K562 (cell line): ENCODE measurements at regions not wholly inside any gene's neighbourhood (a gene's known extent, or its start where the extent isn't known, plus 50 kb on each side); places are given as distances from the start of the nearest gene placed in this dataset.

Experiments
- ATAC-seq: fragments of 200-7000 bp; cut with Tn5 transposase; 3 replicates; pipeline ENCODE4 v1.9.1; 2020; ENCODE audit warnings: moderate library complexity
- BruUV-seq: library from RNA; stranded (reverse); fragments of 400-500 nt; replicated peaks from 2 replicates; lab custom pipeline; 2021; lab: Mats Ljungman, UMichigan
- CTCF ChIA-PET: fragments of 300-600 bp; formaldehyde crosslinking; extraction: SDS; loops from one replicate; lab custom pipeline; 2021; ENCODE audit warnings: low intra/inter-chr PET ratio; lab: Yijun Ruan, JAX
- POLR2A ChIA-PET: fragments of 300-600, 350-650 bp; sonication (Branson Sonifier 250); formaldehyde crosslinking; extraction: SDS; loops from one replicate; lab custom pipeline; 2021; ENCODE audit warnings: antibody characterized with exemption, inconsistent platforms; lab: Yijun Ruan, JAX
- DNase-seq, 4 experiments: peaks; one replicate each; pipeline versions ENCODE4 v3.0.0 to v3.0.0-alpha.2; 2011 to 2018; ENCODE audit warnings: low spot score in 3 of 4, mixed read lengths in 3 of 4; ENCODE audit errors: extremely low read depth in 1 of 4
- FAIRE-seq: peaks from 2 replicates; lab custom pipeline; 2011; peaks lifted over from hg19 to GRCh38; lab: Jason Lieb, UNC
- H2AFZ ChIP-seq: 2 replicates; pipeline ENCODE4 v1.6.0; 2011; ENCODE audit warnings: low read depth, low read length, control low read depth, inconsistent platforms
- H3K27ac ChIP-seq: fragments of 200-600 bp; 3 replicates; pipeline ENCODE4 v1.8.0; 2011; ENCODE audit warnings: low read depth, mild to moderate bottlenecking, control low read depth, inconsistent platforms, low read length, moderate library complexity, mixed read lengths; ENCODE audit errors: extremely low read depth
- H3K27me3 ChIP-seq, 2 experiments: fragments of 300-600 bp in 1 of 2; 2 replicates in 1 of 2; 3 replicates in 1 of 2; pipeline versions ENCODE4 v1.6.0 to v1.8.0; 2011; ENCODE audit warnings: inconsistent platforms in 2 of 2, low read length in 2 of 2, mild to moderate bottlenecking in 1 of 2, mixed read lengths in 1 of 2, moderate library complexity in 1 of 2; ENCODE audit not compliant: control insufficient read depth in 2 of 2, insufficient read depth in 2 of 2
- H3K36me3 ChIP-seq: fragments of 300-600 bp; 3 replicates; pipeline ENCODE4 v1.8.0; 2011; ENCODE audit warnings: mild to moderate bottlenecking, low read length, inconsistent platforms; ENCODE audit not compliant: control insufficient read depth, insufficient read depth
- H3K4me1 ChIP-seq, 2 experiments: fragments of 200-600 bp in 1 of 2; replicated peaks in 1 of 2; 2 replicates in 1 of 2; 3 replicates in 1 of 2; pipeline versions ENCODE4 v1.5.1 to v1.8.0; 2011; ENCODE audit warnings: inconsistent platforms in 2 of 2, low read length in 2 of 2, mild to moderate bottlenecking in 1 of 2, mixed read lengths in 1 of 2, moderate library complexity in 1 of 2; ENCODE audit not compliant: control insufficient read depth in 2 of 2, insufficient read depth in 2 of 2
- H3K4me2 ChIP-seq: 2 replicates; pipeline ENCODE4 v1.6.1; 2011; ENCODE audit warnings: low read length, control low read depth, inconsistent platforms, mixed read lengths; ENCODE audit not compliant: insufficient read depth
- H3K4me3 ChIP-seq: fragments of 200-600 bp; sonication (generic), shearing (Covaris generic); 2 replicates; pipeline ENCODE4 v1.5.1; 2016; ENCODE audit warnings: control low read depth, inconsistent platforms
- H3K79me2 ChIP-seq: fragments of 200-600 bp; 3 replicates; pipeline ENCODE4 v1.8.0; 2011; ENCODE audit warnings: low read length, inconsistent platforms; ENCODE audit not compliant: control insufficient read depth, insufficient read depth
- H3K9ac ChIP-seq, 2 experiments: 2 replicates each; pipeline versions ENCODE4 v1.6.0 to v1.6.1; 2011; ENCODE audit warnings: low read depth in 2 of 2, low read length in 2 of 2, control low read depth in 1 of 2, inconsistent platforms in 1 of 2, mild to moderate bottlenecking in 1 of 2, mixed read lengths in 1 of 2; ENCODE audit not compliant: insufficient read depth in 1 of 2
- H3K9me1 ChIP-seq: one replicate; pipeline ENCODE4 v1.6.0; 2011; ENCODE audit warnings: inconsistent platforms, mild to moderate bottlenecking, low read length, moderate library complexity; ENCODE audit not compliant: control insufficient read depth, insufficient read depth
- H3K9me3 ChIP-seq: replicated peaks from 2 replicates; pipeline ENCODE4 v1.5.1; 2011; ENCODE audit warnings: low read depth, low read length, inconsistent platforms; ENCODE audit not compliant: control insufficient read depth, insufficient read depth
- H4K20me1 ChIP-seq: replicated peaks from 2 replicates; pipeline ENCODE4 v1.6.1; 2011; ENCODE audit warnings: low read length, inconsistent platforms, mixed read lengths; ENCODE audit not compliant: control insufficient read depth, insufficient read depth
- ARID1B ChIP-seq: fragments of 450-650 bp; IDR thresholded peaks from 2 replicates; pipeline ENCODE4 v1.6.1; 2016; ENCODE audit warnings: antibody characterized with exemption, mild to moderate bottlenecking, inconsistent platforms
- DDX20 ChIP-seq: fragments of 450-650 bp; IDR thresholded peaks from 2 replicates; pipeline ENCODE4 v1.6.1; 2016; ENCODE audit warnings: missing genetic modification characterization, low read depth, mild to moderate bottlenecking, missing compliant biosample characterization, moderate library complexity
- DNMT1 ChIP-seq: fragments of 450-650 bp; IDR thresholded peaks from 2 replicates; pipeline ENCODE4 v1.6.1; 2016; ENCODE audit warnings: antibody characterized with exemption, mild to moderate bottlenecking
- HIVEP1 ChIP-seq: fragments of 250-450 bp; sonication (Bioruptor Pico); IDR thresholded peaks from 2 replicates; pipeline ENCODE4 v1.4.0; 2020; ENCODE audit warnings: mild to moderate bottlenecking
- HNRNPK ChIP-seq: fragments of 200-400 bp; formaldehyde crosslinking; IDR thresholded peaks from one replicate; pipeline ENCODE4 v1.6.1; 2018; ENCODE audit warnings: mild to moderate bottlenecking, low read depth, low read length; ENCODE audit not compliant: poor library complexity, severe bottlenecking
- KHSRP ChIP-seq: fragments of 450-650 bp; IDR thresholded peaks from 2 replicates; pipeline ENCODE4 v1.6.1; 2017
- MAFG ChIP-seq: fragments of 450-650 bp; conservative IDR thresholded peaks from 2 replicates; pipeline ENCODE4 v1.6.1; 2016; ENCODE audit warnings: missing genetic modification characterization, missing compliant biosample characterization
- NR1H2 ChIP-seq: sonication (generic); formaldehyde crosslinking; IDR thresholded peaks from 2 replicates; pipeline ENCODE4 v1.4.0; 2020; ENCODE audit warnings: mild to moderate bottlenecking, missing genetic modification reagents
- ZC3H8 ChIP-seq: fragments of 450-650 bp; IDR thresholded peaks from 2 replicates; pipeline ENCODE4 v1.6.1; 2017
- ZFP1 ChIP-seq: fragments of 450-650 bp; formaldehyde crosslinking; IDR thresholded peaks from 2 replicates; pipeline ENCODE4 v1.4.0; 2020; ENCODE audit warnings: mild to moderate bottlenecking, mixed read lengths
- ZFP30 ChIP-seq: fragments of 250-450 bp; sonication (Bioruptor Pico); IDR thresholded peaks from 2 replicates; pipeline ENCODE4 v1.8.0; 2022; ENCODE audit warnings: moderate library complexity, mild to moderate bottlenecking, inconsistent platforms, borderline replicate concordance
- ZKSCAN1 ChIP-seq: fragments of 150-350 bp; IDR thresholded peaks from 2 replicates; pipeline ENCODE4 v1.6.1; 2016; ENCODE audit warnings: low read depth, low read length
- ZNF436 ChIP-seq: fragments of 250-450, 450-650 bp; sonication (Bioruptor Pico); formaldehyde crosslinking; IDR thresholded peaks from 2 replicates; pipeline ENCODE4 v1.7.0; 2020; ENCODE audit warnings: mild to moderate bottlenecking
- ZSCAN29 ChIP-seq: fragments of 450-650 bp; IDR thresholded peaks from 2 replicates; pipeline ENCODE4 v1.6.1; 2017
- WGBS: fragments of 100-300 bp; shearing (Covaris generic); methylation state at CpG from one replicate; pipeline ENCODE4 v1.1.6; 2016; ENCODE audit warnings: low coverage, mixed read lengths; ENCODE audit not compliant: insufficient coverage; ENCODE audit errors: missing lambda C conversion rate; 5-methylcytosine and 5-hydroxymethylcytosine counted together
- in situ Hi-C: fragments of 300-500 bp; cut with MboI; formaldehyde crosslinking; loops from 4 replicates; pipeline ENCODE4 v1.15.0; 2018; ENCODE audit warnings: inconsistent platforms, mixed read lengths
- intact Hi-C: fragments of 100-400 bp; cut with micrococcal nuclease; formaldehyde crosslinking; loops from 2 replicates; pipeline ENCODE4 v1.14.2; 2022

DNA sequence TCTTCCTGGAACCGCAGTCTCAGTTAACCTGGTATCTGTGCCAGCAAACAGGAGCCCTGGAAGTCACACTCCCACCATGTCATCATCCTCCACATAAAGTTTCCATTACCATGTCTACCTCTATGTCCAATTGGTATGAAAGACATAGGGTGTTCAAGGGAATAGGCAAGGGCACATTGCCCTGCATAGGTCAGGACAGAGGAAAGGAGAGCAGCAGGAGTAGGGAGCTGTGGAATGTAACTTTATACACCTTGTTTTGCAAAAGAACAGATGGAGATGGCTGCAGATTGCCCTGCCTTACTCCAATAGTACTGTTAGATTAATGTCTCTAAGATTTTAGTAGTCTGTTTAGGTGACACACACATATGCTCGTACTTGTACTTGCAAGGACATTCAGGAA, 1056.4 kb downstream of the NTRK3 start:
- Histone ChIP-seq H3K9ac (no peak overlapping the region), H4K20me1 (no peaks in the 10 kb centered on the region), H3K9me3 (no peaks in the 10 kb centered on the region), H3K36me3 (no peaks in the 10 kb centered on the region), H3K4me1 (no peaks in the 10 kb centered on the region), H3K4me3 (no peak overlapping the region), H3K9me1 (no peaks in the 10 kb centered on the region), H3K27ac (no peak overlapping the region), H3K79me2 (no peaks in the 10 kb centered on the region), H3K27me3 (no peaks in the 10 kb centered on the region), H2AFZ (no peak overlapping the region), H3K4me2 (no peak overlapping the region)
- ChIA-PET CTCF (no interaction called here), POLR2A (no interaction called here)
- FAIRE-seq, result no peak
- in situ Hi-C loops (no loop called here), intact Hi-C loops (no loop called here)
- TF ChIP-seq ZNF436 (CRISPR knock-in tag), result no peak
- TF ChIP-seq HNRNPK, result no peak
- TF ChIP-seq ZSCAN29, result no peak
- TF ChIP-seq ZKSCAN1, result no peak
- no peak for TF ChIP-seq NR1H2 (CRISPR knock-in tag)
- TF ChIP-seq ZFP30 (CRISPR knock-in tag), result no peak
- TF ChIP-seq DNMT1, result no peak
- TF ChIP-seq KHSRP, result no peak
- TF ChIP-seq DDX20 (tag), result no peak
- no peak for TF ChIP-seq HIVEP1
- TF ChIP-seq MAFG (tag), result no peak
- no peak for TF ChIP-seq ZC3H8
- no peak for TF ChIP-seq ARID1B
- TF ChIP-seq ZFP1, result no peak
- 0% methylated on average over 2 of the region's 2 CpGs for WGBS
- DNase-seq, result no peak
- no peak for ATAC-seq
- no TSS peak for BruUV-seq
